Epithelial cell of esophagus (primary cell): ENCODE measurements at regions not wholly inside any gene's neighbourhood (a gene's known extent, or its start where the extent isn't known, plus 50 kb on each side); places are given as distances from the start of the nearest gene placed in this dataset.

Experiments used
- DNase-seq: peaks from one replicate; pipeline ENCODE4 v3.0.0; 2010; ENCODE audit warnings: low read depth
- H3K4me3 ChIP-seq: 2 replicates; pipeline ENCODE4 v1.5.1; 2011; ENCODE audit warnings: mild to moderate bottlenecking, low read length, control low read depth
- TF ChIP-seq, protein P1 (sequence below): IDR thresholded peaks from 2 replicates; pipeline ENCODE4 v1.5.1; 2011; ENCODE audit warnings: low read depth, mild to moderate bottlenecking, low read length, control low read depth, inconsistent platforms; ENCODE audit not compliant: insufficient read depth; ENCODE audit errors: missing control alignments

DNA sequence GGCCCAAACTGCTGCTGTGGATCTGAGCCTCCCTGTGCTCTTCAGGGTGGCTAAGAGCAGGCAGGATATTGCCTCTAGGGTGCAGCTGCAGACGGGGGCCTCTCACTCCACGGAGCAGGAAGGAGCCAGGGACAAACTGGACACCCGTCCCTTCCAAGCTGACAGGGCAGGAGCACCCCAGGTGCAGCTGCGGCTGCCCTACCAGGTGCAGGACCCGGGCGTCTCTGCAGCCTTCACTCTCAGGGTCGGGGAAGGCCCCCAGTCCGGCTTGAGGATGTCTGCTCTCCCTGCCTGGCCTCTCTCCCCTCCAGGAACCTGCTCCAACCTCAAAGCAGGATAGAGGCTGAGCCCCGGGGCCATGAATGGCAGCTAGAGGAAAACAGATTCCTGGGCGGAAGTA is 1554.9 kb upstream of the CADM2 start:
- H3K4me3 ChIP-seq: no peak overlapping the region
- TF ChIP-seq, protein P1, sequence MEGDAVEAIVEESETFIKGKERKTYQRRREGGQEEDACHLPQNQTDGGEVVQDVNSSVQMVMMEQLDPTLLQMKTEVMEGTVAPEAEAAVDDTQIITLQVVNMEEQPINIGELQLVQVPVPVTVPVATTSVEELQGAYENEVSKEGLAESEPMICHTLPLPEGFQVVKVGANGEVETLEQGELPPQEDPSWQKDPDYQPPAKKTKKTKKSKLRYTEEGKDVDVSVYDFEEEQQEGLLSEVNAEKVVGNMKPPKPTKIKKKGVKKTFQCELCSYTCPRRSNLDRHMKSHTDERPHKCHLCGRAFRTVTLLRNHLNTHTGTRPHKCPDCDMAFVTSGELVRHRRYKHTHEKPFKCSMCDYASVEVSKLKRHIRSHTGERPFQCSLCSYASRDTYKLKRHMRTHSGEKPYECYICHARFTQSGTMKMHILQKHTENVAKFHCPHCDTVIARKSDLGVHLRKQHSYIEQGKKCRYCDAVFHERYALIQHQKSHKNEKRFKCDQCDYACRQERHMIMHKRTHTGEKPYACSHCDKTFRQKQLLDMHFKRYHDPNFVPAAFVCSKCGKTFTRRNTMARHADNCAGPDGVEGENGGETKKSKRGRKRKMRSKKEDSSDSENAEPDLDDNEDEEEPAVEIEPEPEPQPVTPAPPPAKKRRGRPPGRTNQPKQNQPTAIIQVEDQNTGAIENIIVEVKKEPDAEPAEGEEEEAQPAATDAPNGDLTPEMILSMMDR: no peak
- DNase-seq: no peak

DNA sequence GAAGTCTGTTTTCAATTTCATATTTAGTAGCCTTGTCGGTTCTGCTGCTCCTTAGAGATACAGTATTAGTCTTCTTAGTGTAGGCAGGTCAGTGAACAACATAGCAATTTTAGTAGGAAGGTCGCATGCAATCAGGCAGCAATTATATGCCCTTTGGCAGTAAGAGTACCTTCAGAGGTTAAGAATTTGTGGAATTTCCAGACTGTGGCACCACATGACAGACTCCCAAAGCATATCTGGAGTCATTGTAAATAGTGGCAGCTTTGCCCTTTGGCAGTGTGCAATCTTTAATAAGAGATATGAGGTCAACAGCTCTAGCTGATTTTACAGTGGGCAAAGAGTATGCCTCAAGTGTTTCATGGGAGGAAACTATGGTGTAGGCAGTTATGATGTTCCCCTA is 1532.5 kb upstream of the CADM2 start:
- TF ChIP-seq, protein P1: no peak
- H3K4me3 ChIP-seq: no peak overlapping the region

DNA sequence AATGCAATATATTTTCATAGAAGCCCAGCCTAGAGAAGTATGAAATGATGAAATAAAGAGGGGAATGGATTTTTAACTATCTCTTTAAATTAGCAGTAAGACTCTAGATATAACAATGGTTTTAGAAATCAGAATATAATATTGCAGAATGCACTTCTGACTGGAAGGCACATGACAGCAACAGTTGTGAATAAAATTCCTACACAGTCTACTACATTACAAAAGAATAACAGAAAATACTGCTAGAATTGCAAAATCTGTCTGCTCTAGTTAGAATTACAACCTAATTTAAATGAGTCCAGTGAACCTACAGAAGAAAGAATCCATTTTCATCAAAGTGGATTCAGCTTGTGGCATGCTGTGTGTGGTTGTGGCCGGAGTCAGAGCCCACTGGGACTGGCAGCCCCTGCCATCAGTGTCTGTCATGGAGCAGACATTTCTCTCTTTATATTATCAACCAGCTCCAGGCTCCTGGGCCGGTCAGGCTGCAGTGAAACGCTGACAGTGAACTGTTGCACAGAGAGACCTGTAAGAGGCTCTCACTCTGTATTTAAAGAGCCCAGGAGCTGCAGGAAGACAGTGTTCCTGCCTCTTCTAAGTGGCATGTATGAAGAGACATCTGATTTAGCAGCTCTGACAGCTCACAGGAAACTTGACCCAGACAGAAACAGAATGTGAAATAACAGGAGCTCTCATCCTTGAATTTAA is 1523.8 kb upstream of the CADM2 start:
- no peak overlapping the region for H3K4me3 ChIP-seq
- TF ChIP-seq, protein P1: no peak
- no peak for DNase-seq

More for the DNA sequence above, 1532.5 kb upstream of the CADM2 start:
- no peak for DNase-seq

DNA sequence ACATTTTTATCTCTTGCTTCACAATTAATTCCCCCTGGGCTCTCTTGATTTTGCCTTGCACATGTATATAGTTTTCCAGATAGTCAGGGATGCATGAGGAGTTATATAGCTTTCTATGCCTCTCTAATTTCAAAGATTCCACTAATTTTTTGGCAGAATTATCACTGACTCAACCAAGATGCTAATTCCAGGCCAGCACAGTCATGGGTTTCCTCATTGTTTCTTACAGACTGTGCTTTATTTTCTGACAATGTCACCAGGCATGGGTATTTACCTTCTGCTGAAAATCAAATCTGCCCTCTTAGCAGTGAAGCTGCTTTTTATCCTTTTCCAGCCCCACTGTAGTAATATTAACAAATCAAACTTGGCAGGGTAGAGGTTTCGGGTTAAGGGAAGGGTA is 1520.6 kb upstream of the CADM2 start:
- TF ChIP-seq, protein P1: no peak
- H3K4me3 ChIP-seq: no peak overlapping the region
- DNase-seq: no peak

DNA sequence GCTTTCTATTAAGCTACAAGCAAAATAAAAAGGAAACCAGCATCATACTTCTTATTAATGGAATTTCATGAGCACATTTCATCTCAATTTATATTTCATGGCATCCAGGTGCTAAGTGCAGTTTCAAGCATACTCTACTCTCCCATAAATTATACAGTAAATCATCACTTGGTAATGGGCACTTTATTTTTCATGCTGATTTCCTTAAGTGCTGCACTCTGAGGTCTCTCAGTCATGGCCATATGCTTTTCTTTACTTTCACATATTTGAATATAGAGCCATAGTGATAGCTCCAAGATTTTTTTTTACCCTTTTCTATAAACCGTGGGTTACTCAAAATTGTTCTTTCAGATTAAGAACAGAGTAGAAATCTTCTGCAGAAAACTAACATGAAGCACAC is 1505.7 kb upstream of the CADM2 start:
- no peak overlapping the region for H3K4me3 ChIP-seq
- DNase-seq: no peak
- TF ChIP-seq, protein P1: no peak

DNA sequence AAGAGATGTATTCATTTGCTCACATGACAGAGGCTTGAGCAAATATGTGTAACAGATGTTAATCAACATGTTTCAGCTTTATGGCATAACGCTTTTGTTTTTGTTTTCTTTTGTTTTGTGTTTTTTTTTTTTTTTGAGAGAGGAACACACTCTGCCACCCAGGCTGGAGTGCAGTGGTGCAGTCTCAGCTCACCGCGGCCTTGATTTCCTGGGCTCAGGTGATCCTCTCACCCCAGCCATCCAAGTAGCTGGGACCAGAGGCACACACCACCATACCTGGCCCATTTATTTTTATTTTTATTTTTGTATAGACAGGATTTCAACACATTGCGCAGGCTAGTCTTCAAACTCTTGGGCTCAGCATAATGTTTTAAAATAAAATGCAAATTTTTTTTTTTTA is 1504.4 kb upstream of the CADM2 start:
- no peak for DNase-seq
- TF ChIP-seq, protein P1: no peak
- H3K4me3 ChIP-seq: no peak overlapping the region

DNA sequence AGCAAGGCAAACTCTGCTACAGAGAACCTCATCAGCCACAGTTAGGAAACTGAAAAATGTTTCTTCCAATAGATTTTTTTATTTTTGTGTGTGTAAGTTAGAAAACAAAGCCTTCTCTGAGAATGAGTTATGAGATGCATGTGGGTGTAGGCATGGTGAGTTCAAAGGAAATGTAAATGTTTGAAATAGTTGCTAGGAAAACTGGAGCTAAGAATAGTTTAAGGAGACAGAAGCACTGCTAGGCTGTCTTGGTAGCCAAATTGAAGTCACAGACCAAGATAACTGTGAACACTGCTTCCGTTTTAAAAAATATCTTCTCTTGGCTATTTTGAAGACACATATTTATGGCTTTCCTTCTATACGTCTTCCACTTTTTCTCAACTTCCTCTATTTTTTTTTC is 1501.2 kb upstream of the CADM2 start:
- no peak for DNase-seq
- TF ChIP-seq, protein P1: no peak
- H3K4me3 ChIP-seq: no peak overlapping the region
